COLO668 (cell line): ENCODE measurements at regions not wholly inside any gene's neighbourhood (a gene's known extent, or its start where the extent isn't known, plus 50 kb on each side); places are given as distances from the start of the nearest gene placed in this dataset.

Experiments used
- DNase-seq: peaks from one replicate; lab custom pipeline; 2025; ENCODE audit not compliant: unreplicated experiment; lab: John Stamatoyannopoulos, UW

DNA sequence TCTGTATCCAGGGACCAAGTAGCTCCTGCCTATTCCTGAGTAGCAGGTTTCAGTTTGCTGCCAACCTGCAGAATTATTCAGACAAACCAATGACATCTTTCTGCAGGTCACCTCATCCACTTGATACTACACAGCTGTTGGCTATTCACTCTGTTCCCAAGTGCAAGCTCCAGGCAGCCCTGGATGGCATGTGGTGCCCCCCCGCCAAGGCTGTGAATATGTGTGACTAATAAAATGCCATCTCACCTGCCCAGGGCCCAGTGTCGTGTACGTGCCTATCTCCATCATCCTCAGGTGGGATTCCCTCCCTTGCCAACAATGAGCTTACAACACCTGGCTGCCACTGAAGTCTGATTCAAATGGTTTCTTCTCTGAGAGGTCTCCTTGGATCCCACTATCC lies 125.8 kb downstream of the RAB11FIP2 start:
- DNase-seq: no peak

DNA sequence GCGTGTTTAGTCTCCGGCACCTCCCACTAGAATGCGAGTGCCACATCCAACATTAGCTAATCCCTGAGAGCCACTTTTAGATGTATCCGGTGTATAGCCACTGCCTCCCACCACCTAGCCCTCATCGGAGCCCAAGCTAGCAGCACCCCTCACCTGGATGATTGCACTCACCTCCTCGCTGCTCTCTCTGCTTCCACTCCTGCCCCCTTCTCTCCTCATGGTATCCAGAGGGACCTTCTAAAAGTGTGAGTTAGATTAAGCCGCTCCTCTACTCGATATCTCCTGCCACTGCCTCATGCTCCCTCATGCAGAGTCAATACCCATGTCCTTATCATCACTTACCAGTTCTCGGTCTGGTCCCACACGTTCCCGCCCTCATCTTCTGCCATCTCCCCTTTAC lies 125.3 kb downstream of the RAB11FIP2 start:
- no peak for DNase-seq

DNA sequence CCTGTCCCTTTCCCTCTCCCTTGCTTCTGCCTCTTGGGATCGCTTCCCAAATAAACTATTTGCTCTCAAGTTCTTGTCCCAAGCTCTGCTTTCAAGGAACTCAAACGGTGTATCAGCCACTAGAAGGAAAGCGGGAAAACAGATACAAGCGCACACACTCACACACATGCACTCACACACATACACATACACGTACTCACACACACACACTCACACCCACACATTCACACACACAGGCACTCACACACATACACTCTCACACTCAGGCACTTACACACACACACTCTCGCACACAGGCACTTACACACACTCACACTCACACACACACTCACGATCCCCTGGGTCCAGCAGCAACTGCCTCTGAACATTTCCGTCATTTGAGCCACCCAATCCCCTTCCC lies 121.9 kb downstream of the RAB11FIP2 start:
- DNase-seq: no peak

DNA sequence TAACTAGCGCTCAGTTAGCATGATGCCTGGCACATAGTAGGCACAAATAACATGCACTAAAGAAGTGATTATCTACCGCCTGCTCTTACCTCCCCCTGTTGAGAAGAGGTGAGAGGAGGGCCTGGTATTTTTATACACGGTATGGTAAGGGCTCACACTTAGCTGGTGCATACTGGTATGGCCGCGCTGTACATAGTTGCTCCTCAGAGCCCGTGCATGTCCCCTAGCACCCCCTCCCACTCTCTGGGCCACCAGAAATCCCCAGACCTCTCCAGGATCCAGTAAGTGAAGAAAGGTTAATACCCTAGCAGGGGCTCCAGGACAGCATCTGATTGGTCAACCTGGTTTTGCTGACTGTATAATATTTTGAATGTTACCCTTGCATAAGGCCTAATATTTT lies 121.4 kb downstream of the RAB11FIP2 start:
- no peak for DNase-seq

DNA sequence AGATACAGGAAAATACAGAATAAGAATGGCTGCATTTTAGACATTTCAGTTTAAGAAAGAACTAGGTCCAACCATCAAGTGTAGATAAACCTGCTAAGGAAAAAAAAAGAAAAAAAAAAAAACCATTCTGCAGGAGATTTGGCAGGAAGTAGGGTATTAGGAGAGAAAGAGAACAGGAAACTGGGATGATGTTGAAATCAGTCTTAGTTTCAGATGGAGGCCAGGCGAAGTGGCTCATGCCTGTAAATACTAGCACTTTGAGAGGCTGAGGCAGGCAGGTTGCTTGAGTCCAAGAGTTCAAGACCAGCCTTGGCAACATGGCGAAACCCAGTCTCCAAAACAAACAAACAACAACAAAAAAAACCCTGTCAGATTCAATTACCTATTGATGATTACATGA lies 120.2 kb downstream of the RAB11FIP2 start:
- no peak for DNase-seq

- no peak for DNase-seq
Measured at GRCh38 chr10:117927332-117927731, 119.4 kb downstream of the RAB11FIP2 start.

DNA sequence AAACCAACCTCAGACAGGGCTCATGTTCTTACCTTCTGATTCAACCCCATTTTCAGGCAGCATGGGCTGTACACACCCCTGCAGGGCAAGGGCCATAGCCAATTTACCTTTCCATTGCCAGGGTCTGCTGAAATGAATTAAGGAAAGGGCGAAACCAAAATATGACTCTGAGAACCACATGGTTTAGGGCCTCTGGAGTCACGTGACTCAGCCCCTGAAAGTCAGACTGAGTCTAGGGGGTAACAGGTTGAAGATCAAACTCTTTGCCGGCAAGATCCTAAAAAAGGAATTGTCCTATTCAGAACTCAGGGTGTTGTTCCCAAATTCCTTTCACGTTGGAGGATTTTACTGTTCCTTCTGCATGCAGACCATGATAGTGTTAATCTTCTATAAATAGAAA lies 118.9 kb downstream of the RAB11FIP2 start:
- no peak for DNase-seq

DNA sequence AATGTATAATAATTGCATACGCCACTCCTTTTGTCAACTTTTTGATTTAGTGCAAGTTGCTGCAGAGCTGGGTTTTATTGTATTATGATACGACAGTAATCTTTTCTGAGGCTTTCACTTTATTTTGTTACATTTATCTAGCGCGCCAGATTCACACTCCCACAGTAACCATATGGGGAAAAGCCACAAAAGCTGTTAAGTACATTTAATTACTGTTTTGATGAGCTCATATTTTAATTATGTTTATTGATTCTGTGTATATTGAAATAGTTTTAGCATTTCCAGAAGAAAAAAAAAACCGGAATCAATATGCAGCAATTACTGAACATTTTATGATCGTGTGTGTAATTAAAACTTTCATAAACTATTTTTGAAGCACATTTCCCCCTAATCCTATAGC lies 118.5 kb downstream of the RAB11FIP2 start:
- no peak for DNase-seq

DNA sequence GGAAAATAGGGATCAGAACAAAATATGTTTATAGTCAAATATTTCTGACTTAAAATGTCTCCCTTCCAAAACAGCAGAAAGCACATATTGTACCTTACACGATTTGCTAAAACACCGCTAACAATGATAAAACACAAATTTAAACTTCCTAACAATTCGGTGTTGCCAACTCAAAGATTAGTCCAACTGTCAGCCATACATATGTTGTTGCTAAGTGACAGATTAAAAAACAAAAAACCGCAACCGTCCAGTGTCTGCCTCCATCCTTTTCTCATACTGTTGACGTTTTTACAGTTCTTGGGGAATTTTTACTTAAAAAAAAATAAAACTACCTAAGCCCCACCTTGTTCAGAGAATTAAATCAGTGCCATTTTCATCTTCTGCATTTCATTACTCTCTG lies 118.0 kb downstream of the RAB11FIP2 start:
- DNase-seq: no peak

- no peak for DNase-seq
Measured at GRCh38 chr10:117929327-117930067, 117.2 kb downstream of the RAB11FIP2 start.

DNA sequence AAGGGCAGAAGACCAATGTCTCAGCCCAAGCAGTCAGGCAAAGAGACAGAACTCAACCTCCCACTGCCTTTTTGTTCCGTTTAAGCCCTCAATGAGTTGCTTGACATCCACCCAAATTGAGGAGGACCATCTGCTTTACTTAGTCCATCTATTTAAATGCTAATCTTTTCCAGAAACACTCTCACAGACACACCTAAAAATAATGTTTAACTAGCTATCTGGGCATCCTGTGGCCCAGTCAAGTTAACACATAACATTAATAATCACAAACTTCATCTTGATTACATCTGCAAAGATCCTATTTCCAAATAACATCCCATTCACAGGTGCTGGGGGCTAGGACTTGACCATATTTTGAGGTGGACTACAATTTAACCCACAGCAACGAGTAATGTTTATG lies 115.7 kb downstream of the RAB11FIP2 start:
- no peak for DNase-seq

DNA sequence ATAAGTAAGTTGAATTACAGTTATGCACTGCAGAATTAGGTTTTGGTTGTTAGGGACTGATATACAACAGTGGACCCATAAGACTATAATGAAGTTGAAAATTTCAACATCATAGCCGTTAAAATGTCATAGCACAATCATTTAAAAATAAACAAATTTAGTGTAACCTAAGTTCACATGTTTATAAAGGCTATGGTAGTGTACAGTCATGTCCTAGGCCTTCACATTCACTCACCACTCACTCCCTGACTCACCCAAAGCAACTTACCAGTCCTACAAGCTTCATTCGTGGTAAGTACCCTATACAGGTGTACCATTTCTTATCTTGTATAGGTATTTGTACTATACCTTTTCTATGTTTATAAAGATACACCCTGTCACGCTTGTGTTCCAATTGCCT lies 113.7 kb downstream of the RAB11FIP2 start:
- no peak for DNase-seq

GRCh38 chr10:117934477-117934876 lies 112.3 kb downstream of the RAB11FIP2 start:
- DNase-seq: no peak

- DNase-seq: no peak
Measured at GRCh38 chr10:117936141-117936540, 110.6 kb downstream of the RAB11FIP2 start.

DNA sequence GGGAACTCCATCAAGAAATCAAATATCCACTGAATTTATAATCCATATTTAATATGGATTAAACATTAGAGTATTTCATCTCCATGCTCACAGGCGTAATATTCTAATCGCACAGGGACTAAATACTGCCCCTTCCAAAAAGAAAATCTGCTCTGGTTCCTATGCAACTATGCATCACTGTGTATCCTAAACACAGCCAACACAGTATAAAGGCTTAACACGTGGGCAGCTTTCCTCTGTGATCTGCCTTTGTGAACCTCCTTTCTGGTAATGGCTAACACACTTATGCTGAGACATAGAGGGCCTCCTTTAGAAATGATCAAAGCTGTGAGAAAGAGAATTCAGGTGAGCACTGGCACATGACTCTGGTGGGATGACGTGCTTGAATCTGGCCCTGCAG lies 110.2 kb downstream of the RAB11FIP2 start:
- DNase-seq: no peak

DNA sequence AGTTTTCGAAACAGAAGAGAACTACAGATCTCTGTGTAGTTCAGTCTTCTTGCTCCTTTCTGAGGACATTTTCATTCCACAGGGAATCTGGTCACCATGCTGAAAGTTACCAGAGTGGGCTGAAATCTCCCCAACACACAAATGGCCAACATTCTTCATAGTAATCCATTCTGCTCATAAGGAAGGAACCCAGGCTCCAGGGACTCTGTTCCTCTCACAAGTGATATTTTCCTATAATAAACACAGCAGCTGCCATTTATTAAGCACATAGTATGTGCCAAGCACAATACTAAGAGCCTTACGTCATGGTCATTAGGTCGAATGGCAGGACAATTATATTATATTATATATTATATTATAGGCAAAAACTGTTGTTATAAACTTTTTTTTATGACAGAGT lies 109.8 kb downstream of the RAB11FIP2 start:
- DNase-seq: no peak

- DNase-seq: no peak
Measured at GRCh38 chr10:117938104-117938503, 108.6 kb downstream of the RAB11FIP2 start.

DNA sequence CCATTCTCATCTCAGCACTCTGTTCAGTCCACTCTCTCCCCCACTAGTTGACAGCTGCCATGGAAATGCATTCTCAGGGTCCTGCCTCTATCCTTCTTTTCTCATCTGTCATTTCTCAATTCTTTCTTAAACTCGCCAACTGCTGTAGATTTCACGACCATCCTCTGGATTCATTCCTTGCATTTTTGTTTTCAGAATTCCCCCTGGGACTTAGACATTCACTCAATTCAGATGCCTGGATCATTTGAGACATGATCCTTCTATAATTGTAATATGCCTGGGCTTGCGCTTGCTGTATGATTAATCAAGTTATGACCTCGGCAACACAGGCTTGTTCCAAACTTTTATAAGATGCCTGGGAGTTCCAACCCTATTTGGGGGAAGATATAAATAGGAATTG lies 104.5 kb downstream of the RAB11FIP2 start:
- no peak for DNase-seq

DNA sequence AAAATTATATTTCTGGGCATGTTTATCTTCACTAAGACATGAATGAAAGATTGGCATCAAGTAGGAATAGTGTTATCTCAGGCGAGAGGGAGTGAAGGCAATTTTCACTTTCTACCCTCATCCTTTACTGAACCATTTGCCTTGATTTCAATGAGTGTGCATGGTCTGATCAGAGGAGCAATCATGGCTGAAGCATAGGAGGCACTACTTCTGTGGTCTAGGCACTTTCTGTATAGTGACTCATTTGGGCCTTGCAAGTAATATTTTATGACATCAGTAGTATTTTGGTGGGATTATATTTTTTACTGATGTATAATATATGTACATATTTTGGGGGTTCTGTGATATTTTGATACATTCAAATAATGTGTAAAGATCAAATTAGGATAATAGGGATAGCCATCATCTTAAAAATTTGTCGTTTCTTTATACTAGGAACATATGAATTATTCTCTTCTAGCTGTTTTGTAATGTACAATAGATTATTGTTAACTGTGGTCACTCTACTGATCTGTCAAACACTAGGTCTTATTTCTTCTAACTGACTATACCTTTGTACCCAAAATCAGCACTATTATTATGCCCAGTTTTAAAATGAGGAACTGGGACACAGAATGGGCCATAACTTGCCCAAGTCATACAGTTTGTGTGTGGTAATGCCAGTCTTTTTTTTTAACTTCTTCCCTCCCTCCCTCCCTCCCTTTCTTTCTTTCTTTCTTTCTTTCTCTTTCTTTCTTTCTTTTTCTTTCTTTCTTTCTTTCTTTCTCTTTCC lies 101.9 kb downstream of the RAB11FIP2 start:
- no peak for DNase-seq

DNA sequence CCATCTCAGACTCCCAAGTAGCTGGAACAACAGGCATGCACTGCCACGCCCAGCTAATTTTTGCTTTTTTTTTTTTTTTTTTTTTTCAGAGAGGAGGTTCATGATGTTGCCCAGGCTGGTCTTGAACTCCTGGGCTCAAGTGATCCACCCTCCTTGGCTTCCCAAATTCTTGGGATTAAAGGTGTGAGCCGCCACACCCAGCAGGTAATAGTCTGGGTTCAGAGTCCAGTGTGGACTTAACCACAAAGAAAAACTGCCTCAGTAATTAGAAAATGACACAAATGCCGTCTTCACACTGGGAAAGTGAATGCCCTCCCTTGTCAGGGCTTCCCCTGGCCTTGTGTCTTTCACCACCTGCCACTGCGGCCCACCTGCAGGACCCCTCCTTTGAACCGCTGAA lies 101.1 kb downstream of the RAB11FIP2 start:
- no peak for DNase-seq

DNA sequence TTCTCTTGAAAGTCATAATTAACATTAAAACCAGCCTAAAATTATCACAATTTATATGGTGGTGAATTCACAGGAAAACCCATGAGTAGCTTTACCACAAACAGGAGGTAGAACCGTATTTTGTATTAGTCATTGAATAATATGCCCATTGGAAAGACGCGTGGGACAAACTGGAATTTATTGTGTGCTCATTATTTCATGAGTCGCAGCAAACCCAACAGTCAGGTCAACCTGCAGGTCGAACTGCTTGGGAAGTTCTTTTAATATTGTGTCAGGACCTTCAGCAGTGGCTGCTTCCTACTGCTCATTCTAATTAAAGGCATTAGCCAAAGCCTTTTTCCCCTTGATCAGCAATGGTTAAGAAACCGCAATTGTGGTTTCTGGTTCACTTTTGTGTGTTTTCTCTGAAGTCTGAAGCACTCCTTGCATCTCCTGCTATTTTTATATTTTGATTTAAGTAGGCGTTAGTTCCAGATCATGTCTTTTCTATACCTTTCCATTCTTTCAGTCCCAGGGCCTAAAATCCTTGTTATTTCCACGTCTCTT lies 100.1 kb downstream of the RAB11FIP2 start:
- DNase-seq: no peak

GRCh38 chr10:117948493-117948892 lies 98.2 kb downstream of the RAB11FIP2 start:
- no peak for DNase-seq
